GM21723 (cell line): ENCODE measurements at regions not wholly inside any gene's neighbourhood (a gene's known extent, or its start where the extent isn't known, plus 50 kb on each side); places are given as distances from the start of the nearest gene placed in this dataset.
A peak's percentile ranks its signal among the peaks of the same experiment; 100 is the strongest.

Experiments
- ATAC-seq: cut with Tn5 transposase; IDR thresholded peaks from one replicate; pipeline ENCODE4 v1.9.1; 2021; ENCODE audit warnings: mild to moderate bottlenecking, moderate library complexity; ENCODE audit not compliant: unreplicated experiment

DNA sequence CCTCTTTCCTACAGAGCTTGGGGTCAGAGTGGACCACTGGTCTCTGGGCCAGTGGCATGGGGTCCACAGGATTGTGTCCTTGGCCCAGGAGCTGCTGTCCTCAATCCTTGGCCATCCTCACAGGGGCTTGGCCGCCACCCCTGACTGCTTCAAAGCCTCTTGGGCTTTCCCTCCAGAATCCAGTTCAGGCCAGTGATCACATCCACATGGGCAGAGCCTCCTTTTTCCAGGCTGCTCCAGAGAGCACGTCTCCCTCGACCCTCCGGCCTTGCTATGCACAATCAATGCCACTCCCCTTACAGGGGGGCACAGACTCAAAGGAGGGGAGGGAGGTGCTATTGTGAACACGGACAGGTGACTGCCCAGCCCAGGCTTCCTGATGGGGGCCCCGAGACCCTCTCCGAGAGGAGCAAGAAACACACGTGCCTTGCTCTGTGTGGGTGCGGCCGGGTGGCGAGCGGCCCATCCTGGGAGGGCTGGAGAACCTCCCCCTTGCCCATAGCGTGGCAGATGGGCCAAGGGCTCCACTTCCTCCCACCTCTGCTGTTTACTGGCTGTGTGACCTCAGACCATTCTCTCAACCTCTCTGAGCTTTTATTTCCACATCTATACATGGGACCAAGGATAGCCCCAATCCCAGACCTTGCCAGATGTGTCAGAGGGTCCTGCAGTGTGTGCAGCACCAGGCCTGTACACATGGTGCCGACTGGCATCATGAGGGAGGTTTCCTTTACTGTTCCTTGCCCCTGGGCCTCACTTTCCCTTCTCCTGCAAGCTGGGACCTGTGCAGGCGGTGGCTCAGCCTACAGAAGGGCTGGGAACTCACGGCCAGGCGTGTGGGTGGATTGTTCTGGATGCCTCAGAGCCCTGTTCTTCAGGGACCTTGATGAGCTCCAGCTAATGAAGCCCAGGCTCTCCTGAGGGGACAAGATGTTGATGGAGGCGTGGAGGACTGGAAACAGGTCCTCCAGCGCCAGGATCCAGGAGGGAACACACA, 229.0 kb upstream of the GSE1 start:
- ATAC-seq, result no peak

DNA sequence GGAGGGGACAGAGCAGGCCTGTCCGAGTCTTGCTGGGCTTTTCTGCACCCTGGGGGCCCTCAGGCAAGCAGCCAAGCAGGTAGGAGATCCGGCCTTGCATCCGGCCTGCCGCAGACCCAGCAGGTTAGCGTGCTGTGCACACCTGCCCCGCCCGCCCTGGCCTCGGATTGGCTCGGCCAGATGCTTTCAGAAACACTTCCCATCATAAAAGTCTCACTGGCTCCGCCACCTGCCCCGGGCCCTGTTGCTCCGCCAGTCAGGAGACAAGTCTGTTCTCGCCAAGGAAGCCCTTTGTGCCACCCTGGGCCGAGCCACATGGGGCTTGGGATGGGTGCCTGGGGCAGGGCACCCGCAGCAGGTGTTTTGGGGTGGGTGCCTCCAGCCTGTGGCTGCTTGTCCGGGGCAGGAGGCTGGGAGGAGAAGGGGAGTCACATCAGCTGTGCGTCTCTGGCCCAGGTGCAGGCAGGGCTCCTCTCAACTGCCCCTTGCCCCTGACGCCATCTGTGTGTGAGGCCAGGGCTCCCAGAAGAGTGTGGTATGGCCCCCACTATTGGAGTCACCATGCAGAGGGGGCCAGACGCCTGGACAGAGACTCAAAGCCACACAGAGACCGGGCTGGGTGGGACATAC, 228.2 kb upstream of the GSE1 start:
- no peak for ATAC-seq

DNA sequence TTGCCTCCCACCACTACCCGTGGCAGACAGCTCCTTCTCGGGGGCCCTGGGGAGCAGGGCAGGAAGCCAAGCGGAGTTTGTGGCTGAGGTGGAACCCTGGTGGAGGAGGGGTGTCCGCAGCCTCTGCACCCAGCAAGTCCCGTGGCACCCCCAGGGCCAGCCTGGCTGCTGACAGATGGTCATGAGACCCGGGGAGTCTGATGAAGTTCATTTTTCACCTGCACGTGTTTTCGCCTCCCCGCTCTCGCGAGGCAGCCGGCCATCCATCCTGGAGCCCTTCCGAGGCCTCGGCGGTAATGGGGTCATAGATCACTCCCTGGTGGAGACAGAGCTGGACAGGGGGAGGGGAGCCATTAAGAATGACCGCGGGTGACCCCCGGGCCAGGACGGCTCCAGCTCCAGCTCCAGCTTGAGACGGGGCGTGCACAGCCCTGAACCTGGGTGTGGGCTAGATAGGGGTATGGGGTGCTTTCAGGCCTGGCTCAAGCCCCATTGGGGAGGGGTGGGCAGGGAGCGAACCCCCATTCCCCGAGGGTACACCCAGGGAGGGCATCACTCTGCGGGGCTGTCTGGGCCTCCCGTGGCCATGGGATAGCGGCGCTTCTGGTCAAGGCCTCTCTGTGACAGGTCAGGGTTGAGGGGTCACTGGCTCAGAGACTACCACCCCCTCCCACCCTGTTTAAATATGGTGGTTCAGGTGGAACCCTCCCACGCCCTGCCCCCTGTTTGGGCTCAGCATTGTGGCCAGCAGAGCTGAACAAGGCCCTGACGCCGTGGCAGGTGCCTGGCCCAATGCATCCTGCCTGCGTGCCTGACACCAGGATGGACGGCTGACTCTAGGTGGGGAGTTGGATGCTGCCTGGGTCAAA, 227.4 kb upstream of the GSE1 start:
- no peak for ATAC-seq

DNA sequence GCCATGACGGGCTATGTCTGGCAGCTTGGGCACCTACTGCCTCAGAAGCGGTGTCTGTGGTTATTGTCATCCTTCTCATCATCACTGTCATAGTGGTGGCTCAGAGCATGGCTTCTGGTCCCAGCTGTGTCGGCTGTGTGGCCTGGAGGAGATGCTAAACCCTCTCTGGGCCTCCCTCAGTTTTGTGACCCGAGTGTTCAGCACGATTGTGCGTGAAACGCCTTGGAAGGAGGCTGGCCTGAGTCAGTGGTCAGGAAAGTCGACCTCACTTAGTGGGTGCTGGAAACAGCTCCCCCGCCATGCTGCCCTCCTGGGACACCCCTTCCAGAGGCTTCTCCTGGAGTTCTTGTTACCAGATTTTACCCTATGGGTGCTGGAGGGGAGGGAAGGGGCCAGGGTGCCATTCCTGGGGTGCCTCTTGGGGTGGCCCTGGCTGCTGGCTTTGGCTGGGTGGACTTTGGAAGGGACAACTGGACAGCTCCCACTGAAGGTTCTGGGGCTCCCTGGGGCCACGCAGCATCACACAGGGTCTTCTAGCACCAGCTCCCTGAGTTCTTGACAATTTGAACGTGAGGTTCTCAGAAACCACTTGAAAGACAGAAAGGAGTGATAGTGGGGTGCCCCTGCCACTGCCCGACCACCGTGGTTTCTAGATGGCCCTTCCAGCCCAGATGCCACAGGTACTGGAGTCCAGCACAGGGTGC, 226.5 kb upstream of the GSE1 start:
- no peak for ATAC-seq

DNA sequence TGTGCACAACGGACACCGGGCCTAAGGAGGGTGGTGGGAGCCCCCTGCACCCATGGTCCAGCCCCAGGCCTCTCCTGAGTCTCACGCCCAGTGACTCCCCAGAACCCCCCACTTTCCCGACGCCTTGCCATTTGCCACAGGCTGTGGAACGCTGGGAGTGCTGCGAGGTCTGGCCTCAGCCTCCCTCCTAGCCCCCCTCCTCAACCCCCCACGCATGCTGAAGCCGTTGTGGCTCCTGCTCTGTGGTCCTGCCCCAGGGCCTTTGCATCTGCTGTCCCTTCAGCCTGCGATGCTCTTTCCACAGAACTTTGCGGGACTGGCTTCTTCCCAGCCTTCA, 226.0 kb upstream of the GSE1 start:
- ATAC-seq, result no peak

DNA sequence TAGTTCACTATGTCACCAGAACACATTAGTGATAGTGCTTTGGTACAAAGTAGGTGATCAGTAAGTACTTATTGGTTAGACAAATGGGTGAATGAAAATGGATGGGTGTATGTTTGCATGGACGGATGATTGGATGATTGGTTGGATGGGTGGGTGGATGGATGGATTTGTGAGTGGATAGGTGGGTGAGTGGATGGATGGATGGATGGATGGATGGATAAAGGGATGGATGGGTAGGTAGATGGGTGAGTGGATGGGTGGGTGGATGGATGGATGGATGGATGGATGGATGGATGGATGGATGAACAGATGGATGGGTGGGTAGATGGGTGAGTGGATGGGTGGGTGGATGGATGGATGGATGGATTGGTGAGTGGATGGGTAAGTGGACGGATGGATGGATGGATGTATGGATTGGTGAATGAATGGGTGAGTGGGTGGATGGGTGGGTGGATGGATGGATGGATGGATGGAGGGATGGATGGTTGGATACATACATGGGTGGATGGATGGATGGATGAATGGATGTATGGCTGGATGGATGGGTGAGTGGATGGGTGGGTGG, 225.3 kb upstream of the GSE1 start:
- ATAC-seq, result no peak

DNA sequence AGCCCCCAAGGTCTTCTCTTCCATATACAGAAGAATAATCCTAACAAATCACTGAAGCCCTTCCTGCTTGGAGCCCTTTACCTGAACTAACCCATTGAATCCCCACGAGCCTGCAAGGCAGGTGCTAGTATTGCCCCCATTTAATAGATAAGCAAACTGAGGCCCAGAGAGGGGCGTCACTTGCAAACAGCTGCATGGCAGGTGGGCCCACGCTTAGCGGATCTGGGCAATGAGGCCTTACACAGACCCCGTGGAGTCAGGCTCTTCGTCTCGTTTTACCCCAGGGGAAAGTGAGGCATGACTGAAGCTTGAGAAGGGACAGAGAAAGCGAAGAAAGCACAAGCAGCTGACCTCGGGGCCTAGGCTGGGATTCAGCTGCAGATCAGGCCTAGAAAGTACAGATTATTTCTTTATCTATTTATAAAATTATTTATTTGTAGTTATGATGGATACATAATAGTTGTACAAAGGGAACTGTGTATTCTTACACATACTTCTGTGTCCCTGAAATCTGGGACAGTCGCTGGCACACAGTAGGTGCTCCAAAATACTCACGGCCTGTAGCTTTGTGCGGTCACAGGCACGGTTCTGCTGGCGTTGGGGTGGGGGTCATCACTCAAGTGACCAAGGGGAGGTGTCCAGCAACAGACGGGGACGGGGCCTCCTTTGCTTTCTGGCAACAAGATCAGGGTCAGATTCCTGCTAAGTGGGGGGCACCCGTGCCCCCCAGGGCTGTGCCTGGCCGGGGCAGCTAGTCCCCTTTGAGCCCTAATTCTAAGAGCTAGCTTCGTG, 223.2 kb upstream of the GSE1 start:
- no peak for ATAC-seq

DNA sequence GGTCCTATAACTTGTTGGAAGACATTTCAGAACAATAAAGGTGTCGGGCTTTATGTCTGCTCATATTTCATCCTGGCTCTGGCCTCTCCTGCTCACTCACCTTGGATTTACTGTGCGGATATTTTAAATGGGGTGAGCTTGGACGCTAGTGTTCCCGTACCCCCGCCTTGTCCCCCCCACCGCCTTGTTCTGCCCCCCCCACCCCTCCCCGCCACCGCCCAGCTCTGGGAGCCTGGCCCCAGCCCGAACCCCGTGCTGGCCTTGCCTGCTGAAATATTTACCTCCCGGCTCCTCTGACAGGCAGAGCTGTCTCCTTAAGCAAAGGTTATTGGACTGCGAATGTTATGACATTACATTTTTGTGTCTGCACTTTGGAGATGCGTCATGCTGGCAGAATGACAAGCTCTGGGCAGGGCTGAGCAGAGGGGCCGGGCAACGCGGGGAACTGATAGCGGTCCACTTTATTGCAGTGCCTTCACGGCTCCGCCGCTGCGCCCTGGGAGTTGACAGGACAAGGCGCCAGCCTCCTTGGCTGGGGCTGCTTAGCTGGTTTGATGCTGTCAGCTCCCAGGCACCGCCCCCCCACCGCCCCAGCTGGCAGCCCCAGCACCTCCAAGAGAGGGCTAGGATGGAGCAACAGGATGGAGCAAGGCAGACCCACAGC, 222.5 kb upstream of the GSE1 start:
- no peak for ATAC-seq

DNA sequence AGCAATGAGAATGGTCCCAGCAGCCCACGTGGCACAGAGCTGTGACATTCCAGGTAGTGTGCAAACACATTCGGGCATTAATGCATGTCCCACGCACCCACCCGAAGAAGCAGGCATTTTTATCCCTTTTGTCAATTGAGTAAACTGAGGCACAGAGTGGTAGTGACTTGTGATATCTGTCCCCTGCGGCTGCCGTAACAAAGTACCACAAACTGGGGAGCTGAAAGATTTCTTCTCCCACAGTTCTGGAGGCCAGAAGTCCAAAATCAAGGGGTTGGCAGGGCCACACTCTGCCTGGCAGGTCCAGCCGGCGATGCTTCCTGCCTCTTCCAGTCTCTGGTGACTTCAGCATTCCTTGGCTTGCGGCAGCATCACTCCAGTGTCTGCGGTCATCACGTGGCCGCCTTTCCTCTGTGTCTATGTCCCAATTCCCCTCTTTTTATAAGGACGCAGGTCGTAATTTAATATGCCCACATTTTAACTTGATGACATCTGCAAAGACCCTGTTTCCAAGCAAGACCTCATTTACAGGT, 221.9 kb upstream of the GSE1 start:
- no peak for ATAC-seq

DNA sequence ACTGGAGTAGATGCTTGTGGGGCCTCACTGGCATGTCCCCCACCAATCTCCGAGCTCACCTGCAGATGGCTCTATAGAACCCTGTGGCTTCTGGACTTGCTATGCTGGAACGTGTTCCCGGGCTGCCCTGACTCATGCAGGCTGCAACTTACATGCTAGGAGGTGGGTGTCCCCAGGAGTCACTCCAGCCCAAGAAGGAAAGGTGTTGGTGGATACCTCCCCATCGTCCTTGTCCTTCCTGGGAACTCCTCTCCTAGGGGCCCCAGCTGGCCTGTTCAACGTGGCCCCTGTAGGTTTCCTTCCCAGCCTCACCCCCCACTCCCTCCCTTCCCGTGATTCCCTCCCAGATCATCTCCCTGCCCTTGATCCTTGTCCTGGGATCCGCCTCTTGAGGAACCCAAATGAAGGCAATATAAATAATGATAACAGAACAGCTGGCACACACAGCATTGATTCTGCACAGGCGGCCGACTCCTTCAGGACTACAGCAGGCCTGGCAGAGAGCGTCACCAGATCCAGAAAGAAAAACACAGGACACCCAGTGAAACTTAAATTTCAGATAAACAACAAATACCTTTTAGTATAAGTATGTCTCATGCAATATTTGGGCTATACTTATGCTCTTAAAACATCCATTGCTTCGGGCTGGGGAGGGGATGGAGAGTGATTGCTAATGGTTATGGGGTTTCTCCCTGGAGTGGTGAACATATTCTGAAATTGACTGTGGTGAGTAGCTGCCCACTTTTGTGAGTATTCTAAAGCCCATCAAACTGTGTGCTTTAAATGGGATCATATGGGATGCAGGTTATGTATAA, 221.1 kb upstream of the GSE1 start:
- no peak for ATAC-seq

DNA sequence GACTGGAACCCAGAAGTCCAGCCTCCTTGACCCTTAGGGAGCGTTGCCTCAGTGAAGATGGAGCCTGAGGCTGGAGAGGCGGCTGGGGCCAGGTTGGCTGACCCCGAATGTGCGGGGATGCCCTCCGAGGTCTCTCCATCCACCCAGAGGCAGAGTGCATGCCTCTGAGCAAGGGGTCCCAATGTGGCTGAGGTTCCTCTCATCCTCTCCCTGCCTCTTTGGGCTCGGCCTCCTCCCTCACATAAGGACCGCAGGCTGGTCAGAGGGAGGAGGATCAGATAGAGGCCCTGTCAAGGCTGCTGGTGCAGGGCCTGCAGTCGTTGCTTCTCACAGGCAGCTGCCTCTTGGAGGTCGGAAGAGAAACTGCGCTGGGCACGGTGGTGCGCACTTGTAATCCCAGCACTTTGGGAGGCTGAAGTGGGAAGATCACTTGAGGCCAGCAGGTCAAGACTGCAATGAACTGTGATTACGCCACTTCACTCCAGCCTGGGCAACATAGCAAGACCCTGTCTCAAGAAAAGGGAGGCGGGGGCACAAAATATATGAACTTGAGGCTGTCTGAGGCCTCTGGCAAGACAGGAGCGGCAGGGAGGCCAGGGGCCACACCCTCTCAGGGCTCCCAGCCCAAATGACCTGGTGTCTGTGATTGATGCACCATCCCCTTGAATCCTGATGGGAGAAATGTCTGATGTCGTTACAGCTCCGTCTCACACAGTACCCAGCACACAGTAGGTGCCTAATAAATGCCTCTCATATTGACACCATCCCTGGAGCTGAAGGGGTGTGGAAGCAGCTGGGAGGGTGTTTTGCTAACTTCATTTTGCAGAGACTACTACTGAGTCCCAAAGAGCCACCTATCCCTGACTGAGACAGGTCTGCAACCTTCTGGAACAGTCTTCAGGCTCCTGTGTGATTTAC, 220.1 kb upstream of the GSE1 start:
- no peak for ATAC-seq

DNA sequence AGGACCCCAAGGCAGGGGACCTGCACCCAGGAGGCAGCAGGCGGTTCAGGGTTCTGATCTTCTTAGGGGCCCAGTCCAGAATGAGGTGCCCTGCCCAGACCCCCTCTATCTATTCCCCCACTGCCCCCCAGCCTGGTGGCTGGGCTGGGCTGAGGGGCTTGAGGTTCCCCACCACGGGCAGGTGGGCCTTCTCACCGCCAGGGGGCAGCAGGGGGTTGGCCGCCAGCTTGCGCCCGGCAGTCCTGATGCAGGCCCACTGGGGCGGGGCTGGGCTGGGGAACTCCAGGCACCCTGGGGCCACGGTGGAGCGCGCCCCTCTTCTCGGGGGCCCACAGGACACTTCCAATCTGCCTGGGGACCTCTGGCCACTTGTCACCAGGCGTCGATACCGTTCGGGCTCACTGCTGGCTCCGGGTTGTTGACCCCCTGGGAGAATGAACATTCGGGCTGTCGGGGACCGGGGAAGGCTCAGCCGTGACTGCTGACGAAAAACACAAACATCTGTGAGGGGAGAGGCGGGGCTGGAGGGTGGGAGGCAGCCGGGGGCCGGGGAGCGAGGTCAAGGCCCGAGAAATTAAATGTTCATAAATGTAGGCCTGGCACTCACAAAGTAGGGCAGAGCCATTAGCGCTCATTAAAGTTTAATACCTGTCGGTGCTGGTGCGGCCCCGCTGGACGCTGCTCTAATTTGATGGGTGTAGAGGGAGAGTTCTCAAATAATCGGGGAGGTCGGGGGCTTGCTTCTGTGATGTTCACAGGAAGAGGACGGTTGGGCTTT, 219.3 kb upstream of the GSE1 start:
- ATAC-seq, result peak; percentile 49

DNA sequence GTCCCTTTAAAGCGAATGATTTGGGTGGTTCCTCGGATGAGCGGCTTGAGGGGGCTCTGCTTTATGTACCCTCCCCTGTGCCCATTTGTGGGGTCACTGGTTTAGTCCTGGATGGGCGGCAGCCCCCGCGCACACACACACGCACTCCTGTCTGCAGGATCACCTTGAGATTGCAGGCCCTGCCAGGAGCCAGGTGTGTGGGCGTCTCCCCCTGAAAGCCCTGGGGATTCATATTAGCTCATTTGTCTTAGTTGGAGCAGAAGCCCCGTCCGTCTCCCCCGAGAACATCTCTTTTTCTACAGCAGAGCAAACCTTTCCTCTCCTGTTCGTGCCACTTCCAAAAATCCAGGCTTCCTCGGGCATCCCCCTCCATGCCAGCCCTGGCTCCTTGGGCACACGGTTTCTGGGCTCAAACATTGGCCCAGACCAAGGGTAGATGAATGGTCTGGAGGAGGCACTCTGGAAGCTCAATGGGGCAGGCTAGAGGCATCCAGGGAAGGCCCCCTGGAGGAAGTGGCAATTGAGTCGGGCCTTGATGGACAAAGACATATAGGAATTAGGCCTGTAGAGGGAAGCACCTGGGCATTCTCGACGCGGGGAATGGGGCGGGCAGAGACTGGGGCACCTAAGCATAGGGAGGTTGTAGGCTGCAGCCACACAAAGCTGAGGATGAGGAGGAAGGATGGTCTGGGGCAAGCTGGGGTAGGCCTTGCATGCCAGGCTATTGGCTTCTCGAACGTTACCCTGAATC, 218.5 kb upstream of the GSE1 start:
- no peak for ATAC-seq

DNA sequence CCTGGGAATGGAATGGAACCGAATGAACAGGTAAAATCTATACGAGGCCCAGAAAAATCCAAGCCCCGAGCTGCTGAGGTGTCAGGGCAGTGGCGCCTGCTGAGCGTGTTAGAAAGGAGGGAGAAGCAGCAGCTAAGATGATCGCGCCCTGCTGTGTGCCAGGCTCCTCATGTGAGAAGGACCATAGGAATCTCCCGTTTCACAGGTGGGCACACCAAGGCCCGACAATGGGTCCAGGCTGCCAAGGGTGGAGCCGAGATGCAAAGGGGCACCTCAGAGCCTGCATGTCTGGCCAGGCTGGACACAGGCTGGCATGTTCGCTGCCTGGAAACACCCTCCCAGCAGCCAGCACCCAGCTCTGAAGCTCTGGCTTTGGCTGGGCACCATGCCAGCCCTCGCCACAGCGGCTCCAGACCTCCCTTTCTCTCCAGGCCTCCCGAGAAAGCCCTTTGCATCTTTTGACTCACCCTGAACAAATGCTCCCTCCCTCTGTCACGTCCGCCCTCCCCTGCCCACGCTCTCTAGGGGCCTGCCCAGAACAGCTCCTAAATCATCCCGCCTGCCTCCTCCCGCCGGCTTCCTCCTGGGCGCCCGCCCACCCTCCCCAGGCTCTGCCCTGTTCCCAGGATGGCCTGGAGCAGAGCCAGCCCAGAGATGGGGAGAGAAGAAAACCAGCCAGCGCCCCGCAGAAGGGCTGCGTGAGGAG, 217.8 kb upstream of the GSE1 start:
- ATAC-seq, result no peak
